ENCODE measurements at regions not wholly inside any gene's neighbourhood (a gene's known extent, or its start where the extent isn't known, plus 50 kb on each side); places are given as distances from the start of the nearest gene placed in this dataset.

DNA sequence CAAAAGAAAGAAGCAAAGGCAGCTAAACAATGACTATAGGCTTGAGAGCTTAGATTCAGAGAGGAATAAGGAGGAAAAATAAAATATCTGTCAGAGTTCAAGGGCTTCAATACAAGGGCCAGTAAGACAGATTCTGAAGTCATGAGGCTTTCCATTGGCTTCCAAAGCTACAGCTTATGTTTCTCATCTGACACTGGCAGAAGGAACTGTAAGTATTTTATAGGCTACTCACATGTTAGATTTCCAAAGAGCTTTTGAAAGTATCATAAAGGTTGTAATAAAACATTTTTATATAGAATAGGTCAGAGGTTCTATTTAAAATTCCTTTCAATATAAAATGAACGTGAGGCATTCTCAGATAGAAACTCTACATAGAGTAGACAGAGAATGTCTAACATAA is 746.6 kb upstream of the NXPH2 start:
- H3K9ac ChIP-seq (ENCODE audit: insufficient read depth in 1 of 2, low read length in 2 of 2): no peak overlapping the region
- H3K9me3 ChIP-seq (ENCODE audit: control insufficient read depth in 4 of 4, insufficient read depth in 3 of 4, low read length in 3 of 4): no peaks in the 10 kb centered on the region
- H3K4me3 ChIP-seq: no peak overlapping the region
- 78 to 86% methylated on average over 1 of the region's 1 CpG for WGBS, 2 donors
- H3K27me3 ChIP-seq (ENCODE audit: control insufficient read depth in 3 of 3, insufficient read depth in 3 of 3, low read length in 2 of 3): no peaks in the 10 kb centered on the region
- H3K27ac ChIP-seq (ENCODE audit: low read depth in 1 of 2, low read length in 1 of 2): no peak overlapping the region
- TF ChIP-seq, protein P1, sequence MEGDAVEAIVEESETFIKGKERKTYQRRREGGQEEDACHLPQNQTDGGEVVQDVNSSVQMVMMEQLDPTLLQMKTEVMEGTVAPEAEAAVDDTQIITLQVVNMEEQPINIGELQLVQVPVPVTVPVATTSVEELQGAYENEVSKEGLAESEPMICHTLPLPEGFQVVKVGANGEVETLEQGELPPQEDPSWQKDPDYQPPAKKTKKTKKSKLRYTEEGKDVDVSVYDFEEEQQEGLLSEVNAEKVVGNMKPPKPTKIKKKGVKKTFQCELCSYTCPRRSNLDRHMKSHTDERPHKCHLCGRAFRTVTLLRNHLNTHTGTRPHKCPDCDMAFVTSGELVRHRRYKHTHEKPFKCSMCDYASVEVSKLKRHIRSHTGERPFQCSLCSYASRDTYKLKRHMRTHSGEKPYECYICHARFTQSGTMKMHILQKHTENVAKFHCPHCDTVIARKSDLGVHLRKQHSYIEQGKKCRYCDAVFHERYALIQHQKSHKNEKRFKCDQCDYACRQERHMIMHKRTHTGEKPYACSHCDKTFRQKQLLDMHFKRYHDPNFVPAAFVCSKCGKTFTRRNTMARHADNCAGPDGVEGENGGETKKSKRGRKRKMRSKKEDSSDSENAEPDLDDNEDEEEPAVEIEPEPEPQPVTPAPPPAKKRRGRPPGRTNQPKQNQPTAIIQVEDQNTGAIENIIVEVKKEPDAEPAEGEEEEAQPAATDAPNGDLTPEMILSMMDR (IDR thresholded peaks at IDR 0.05; ENCODE audit: control extremely low read depth, extremely low read depth): no peak
- DNase-seq (no peak), ATAC-seq (ENCODE audit: insufficient read depth, low FRiP score) (no peak)
- H3K36me3 ChIP-seq (ENCODE audit: control insufficient read depth in 4 of 4, insufficient read depth in 4 of 4, low read length in 4 of 4): no peaks in the 10 kb centered on the region
- H3K4me1 ChIP-seq (ENCODE audit: control insufficient read depth in 5 of 5, insufficient read depth in 5 of 5, low read length in 5 of 5): no peaks in the 10 kb centered on the region

DNA sequence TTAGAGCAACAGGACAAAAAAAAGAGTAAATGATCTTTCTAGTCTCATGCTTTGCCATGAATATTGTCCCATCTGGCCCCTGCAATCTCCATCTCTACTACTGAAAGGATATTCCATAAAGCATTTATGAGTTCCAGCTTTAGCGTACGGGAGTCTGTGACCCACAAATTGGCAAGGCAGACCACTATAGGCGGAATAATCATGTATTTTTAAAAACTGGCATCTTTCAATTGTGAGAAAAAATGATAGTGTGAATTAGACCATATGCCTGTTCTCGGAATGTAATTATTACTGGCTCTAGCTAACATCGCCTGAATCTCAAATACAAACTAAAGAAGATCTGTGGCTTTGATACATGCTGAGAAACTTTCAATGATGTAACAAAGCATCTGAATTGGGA is 738.1 kb upstream of the NXPH2 start:
- WGBS, 2 donors: 89 to 91% methylated on average over 5 of the region's 5 CpGs
- H3K27me3 ChIP-seq (ENCODE audit: control insufficient read depth in 3 of 3, insufficient read depth in 3 of 3, low read length in 2 of 3): no peaks in the 10 kb centered on the region
- H3K36me3 ChIP-seq (ENCODE audit: control insufficient read depth in 4 of 4, insufficient read depth in 4 of 4, low read length in 4 of 4): no peaks in the 10 kb centered on the region
- ATAC-seq (ENCODE audit: insufficient read depth, low FRiP score) (no peak), DNase-seq (no peak)
- H3K9me3 ChIP-seq (ENCODE audit: control insufficient read depth in 4 of 4, insufficient read depth in 3 of 4, low read length in 3 of 4): no peaks in the 10 kb centered on the region
- H3K4me3 ChIP-seq: no peak overlapping the region
- TF ChIP-seq, protein P1 (IDR thresholded peaks at IDR 0.05; ENCODE audit: control extremely low read depth, extremely low read depth): no peak
- no peaks in the 10 kb centered on the region for H3K4me1 ChIP-seq (ENCODE audit: control insufficient read depth in 5 of 5, insufficient read depth in 5 of 5, low read length in 5 of 5)
- H3K9ac ChIP-seq (ENCODE audit: insufficient read depth in 1 of 2, low read length in 2 of 2): no peak overlapping the region
- no peak overlapping the region for H3K27ac ChIP-seq (ENCODE audit: low read depth in 1 of 2, low read length in 1 of 2)

DNA sequence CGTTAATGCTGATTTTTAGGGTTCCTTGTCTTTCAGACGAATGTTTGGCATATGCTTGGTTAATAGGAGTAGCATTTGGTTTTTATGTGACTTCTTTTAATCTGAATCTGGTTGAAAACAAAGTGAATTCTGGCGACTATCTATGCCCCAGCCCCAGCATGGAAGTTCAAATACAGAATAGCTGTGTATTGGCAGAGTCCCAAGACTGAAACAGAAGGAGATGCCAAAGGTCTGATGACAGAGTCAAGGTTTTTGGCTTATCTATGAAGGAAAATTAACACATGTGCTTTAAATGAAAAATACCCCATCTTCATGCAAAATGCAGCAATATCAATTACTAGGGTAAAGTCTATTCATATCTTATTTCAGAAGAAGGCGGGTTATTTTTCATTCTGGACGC is 734.8 kb upstream of the NXPH2 start:
- TF ChIP-seq, protein P1 (IDR thresholded peaks at IDR 0.05; ENCODE audit: control extremely low read depth, extremely low read depth): no peak
- H3K9ac ChIP-seq (ENCODE audit: insufficient read depth in 1 of 2, low read length in 2 of 2): no peak overlapping the region
- no peaks in the 10 kb centered on the region for H3K4me1 ChIP-seq (ENCODE audit: control insufficient read depth in 5 of 5, insufficient read depth in 5 of 5, low read length in 5 of 5)
- no peak overlapping the region for H3K27ac ChIP-seq (ENCODE audit: low read depth in 1 of 2, low read length in 1 of 2)
- no peaks in the 10 kb centered on the region for H3K36me3 ChIP-seq (ENCODE audit: control insufficient read depth in 4 of 4, insufficient read depth in 4 of 4, low read length in 4 of 4)
- no peaks in the 10 kb centered on the region for H3K27me3 ChIP-seq (ENCODE audit: control insufficient read depth in 3 of 3, insufficient read depth in 3 of 3, low read length in 2 of 3)
- H3K4me3 ChIP-seq: no peak overlapping the region
- WGBS, 2 donors: 68 to 81% methylated on average over 5 of the region's 5 CpGs
- H3K9me3 ChIP-seq (ENCODE audit: control insufficient read depth in 4 of 4, insufficient read depth in 3 of 4, low read length in 3 of 4): no peaks in the 10 kb centered on the region
- DNase-seq: peak in 1 of 3 donors; percentile 3
- no peak for ATAC-seq (ENCODE audit: insufficient read depth, low FRiP score)

DNA sequence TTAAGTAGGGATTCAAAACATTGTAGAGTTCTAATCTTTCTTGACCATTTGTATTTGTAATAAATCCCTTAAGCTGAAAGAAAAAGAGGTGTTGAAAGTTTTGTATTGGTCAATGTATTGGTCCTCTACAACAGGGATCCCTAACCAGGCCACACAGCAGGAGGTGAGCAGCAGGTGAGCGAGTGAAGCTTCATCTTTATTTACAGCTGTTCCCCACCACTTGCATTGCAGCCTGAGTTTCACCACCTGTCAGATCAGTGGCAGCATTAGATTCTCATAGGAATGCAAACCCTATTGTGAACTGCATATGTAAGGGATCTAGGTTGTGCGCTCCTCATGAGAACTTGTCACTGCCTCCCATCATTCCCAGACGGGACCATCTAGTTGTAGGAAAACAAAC is 715.7 kb upstream of the NXPH2 start:
- 84 to 88% methylated on average over 3 of the region's 3 CpGs for WGBS, 2 donors
- ATAC-seq (ENCODE audit: insufficient read depth, low FRiP score): no peak
- DNase-seq: no peak

More for the DNA sequence above, 715.7 kb upstream of the NXPH2 start:
- no peak overlapping the region for H3K27ac ChIP-seq (ENCODE audit: low read depth in 1 of 2, low read length in 1 of 2)
- H3K9ac ChIP-seq (ENCODE audit: insufficient read depth in 1 of 2, low read length in 2 of 2): no peak overlapping the region
- no peak overlapping the region for H3K4me3 ChIP-seq
- H3K36me3 ChIP-seq (ENCODE audit: control insufficient read depth in 4 of 4, insufficient read depth in 4 of 4, low read length in 4 of 4): no peaks in the 10 kb centered on the region
- no peaks in the 10 kb centered on the region for H3K4me1 ChIP-seq (ENCODE audit: control insufficient read depth in 5 of 5, insufficient read depth in 5 of 5, low read length in 5 of 5)
- H3K27me3 ChIP-seq (ENCODE audit: control insufficient read depth in 3 of 3, insufficient read depth in 3 of 3, low read length in 2 of 3): no peaks in the 10 kb centered on the region
- TF ChIP-seq, protein P1 (IDR thresholded peaks at IDR 0.05; ENCODE audit: control extremely low read depth, extremely low read depth): no peak
- H3K9me3 ChIP-seq (ENCODE audit: control insufficient read depth in 4 of 4, insufficient read depth in 3 of 4, low read length in 3 of 4): peaks cover 0 to 3% (median 0%) of the 10 kb centered on the region in 4 donors

All from lung (tissue), 11 donors.